ENCODE measurements at regions not wholly inside any gene's neighbourhood (a gene's known extent, or its start where the extent isn't known, plus 50 kb on each side); places are given as distances from the start of the nearest gene placed in this dataset.

GRCh38 chr18:28794459-28795245 is 617.7 kb upstream of the CDH2 start:
- H3K4me3 ChIP-seq: no peak overlapping the region
- CTCF ChIA-PET: no interaction called here
- DNase-seq (ENCODE audit: low read depth in 1 of 2, low spot score in 1 of 2): peak in 1 of 2 experiments; percentile 5
- H3K27ac ChIP-seq: no peak overlapping the region
- TF ChIP-seq, protein P1, sequence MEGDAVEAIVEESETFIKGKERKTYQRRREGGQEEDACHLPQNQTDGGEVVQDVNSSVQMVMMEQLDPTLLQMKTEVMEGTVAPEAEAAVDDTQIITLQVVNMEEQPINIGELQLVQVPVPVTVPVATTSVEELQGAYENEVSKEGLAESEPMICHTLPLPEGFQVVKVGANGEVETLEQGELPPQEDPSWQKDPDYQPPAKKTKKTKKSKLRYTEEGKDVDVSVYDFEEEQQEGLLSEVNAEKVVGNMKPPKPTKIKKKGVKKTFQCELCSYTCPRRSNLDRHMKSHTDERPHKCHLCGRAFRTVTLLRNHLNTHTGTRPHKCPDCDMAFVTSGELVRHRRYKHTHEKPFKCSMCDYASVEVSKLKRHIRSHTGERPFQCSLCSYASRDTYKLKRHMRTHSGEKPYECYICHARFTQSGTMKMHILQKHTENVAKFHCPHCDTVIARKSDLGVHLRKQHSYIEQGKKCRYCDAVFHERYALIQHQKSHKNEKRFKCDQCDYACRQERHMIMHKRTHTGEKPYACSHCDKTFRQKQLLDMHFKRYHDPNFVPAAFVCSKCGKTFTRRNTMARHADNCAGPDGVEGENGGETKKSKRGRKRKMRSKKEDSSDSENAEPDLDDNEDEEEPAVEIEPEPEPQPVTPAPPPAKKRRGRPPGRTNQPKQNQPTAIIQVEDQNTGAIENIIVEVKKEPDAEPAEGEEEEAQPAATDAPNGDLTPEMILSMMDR (IDR thresholded peaks at IDR 0.05): no peak
- TF ChIP-seq POLR2AphosphoS2 (conservative IDR thresholded peaks at IDR 0.05; ENCODE audit: low read length): no peak
- TF ChIP-seq KDM5A (IDR thresholded peaks at IDR 0.05): no peak
- no peak for TF ChIP-seq CBX2 (IDR thresholded peaks at IDR 0.05; ENCODE audit: borderline replicate concordance, low read depth)
- no peak for TF ChIP-seq REST (IDR thresholded peaks at IDR 0.05)
- TF ChIP-seq RARB (CRISPR knock-in tag; IDR thresholded peaks at IDR 0.05): no peak
- 0 out of 3 replicates have a peak, but pooled peaks cover 7% of the 10 kb centered on the region for H3K4me1 ChIP-seq
- H3K9me3 ChIP-seq: no peaks in the 10 kb centered on the region
- peak overlapping the region; percentile 6; the same call in 1 of the 3 replicates for H3K4me2 ChIP-seq
- POLR2A ChIA-PET: no interaction called here
- no peak for FAIRE-seq
- 13% methylated on average over 5 of the region's 5 CpGs for WGBS (ENCODE audit: missing lambda C conversion rate)
- ATAC-seq: no peak

DNA sequence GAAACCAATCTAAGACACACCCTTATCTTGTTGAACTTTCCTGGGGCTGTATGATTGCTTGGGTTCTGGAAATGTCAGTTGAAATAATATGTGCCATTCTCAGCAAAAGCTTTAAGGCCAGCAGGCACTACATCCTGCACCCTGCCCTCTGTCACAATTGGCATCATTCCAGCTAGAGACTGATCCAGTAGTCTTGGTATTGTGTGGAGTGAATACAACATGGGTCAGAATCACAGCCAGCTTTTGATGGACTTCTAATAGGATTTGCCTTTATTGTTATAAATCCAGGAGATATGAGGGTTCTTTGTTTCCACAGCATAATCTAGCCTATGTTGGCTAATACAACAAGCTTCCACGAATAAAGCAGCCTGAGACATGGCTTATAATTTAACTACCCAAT is 617.0 kb upstream of the CDH2 start:
- ATAC-seq (no peak), FAIRE-seq (no peak), DNase-seq (ENCODE audit: low read depth in 1 of 2, low spot score in 1 of 2) (no peak)
- no peak overlapping the region for H3K27ac ChIP-seq
- H3K4me3 ChIP-seq: no peak overlapping the region
- H3K4me1 ChIP-seq: 0 out of 3 replicates have a peak, but pooled peaks cover 7% of the 10 kb centered on the region
- H3K4me2 ChIP-seq: no peak overlapping the region
- ChIA-PET CTCF (no interaction called here), POLR2A (no interaction called here)
- TF ChIP-seq USF2 (IDR thresholded peaks at IDR 0.05) (no peak), JUNB (IDR thresholded peaks at IDR 0.05) (no peak), RFX5 (IDR thresholded peaks at IDR 0.05) (no peak), ZSCAN20 (CRISPR knock-in tag; IDR thresholded peaks at IDR 0.05) (no peak), EHF (CRISPR knock-in tag; IDR thresholded peaks at IDR 0.05) (no peak), FOSL2 (IDR thresholded peaks at IDR 0.05) (no peak), FOSL2 (CRISPR knock-in tag; IDR thresholded peaks at IDR 0.05) (no peak), CBX2 (IDR thresholded peaks at IDR 0.05; ENCODE audit: borderline replicate concordance, low read depth) (no peak), KDM1A (IDR thresholded peaks at IDR 0.05; ENCODE audit: low read depth) (no peak), BHLHE40 (IDR thresholded peaks at IDR 0.05; ENCODE audit: low read depth, low read length) (no peak), CHD2 (IDR thresholded peaks at IDR 0.05; ENCODE audit: low read length, partially characterized antibody) (no peak), TP53 (CRISPR knock-in tag; IDR thresholded peaks at IDR 0.05) (no peak)
- TF ChIP-seq, protein P2, sequence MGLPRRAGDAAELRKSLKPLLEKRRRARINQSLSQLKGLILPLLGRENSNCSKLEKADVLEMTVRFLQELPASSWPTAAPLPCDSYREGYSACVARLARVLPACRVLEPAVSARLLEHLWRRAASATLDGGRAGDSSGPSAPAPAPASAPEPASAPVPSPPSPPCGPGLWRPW (IDR thresholded peaks at IDR 0.05): no peak
- H3K9me3 ChIP-seq: no peaks in the 10 kb centered on the region
- 13% methylated on average over 1 of the region's 1 CpG for WGBS (ENCODE audit: missing lambda C conversion rate)
